GM06990 (cell line): ENCODE measurements at regions not wholly inside any gene's neighbourhood (a gene's known extent, or its start where the extent isn't known, plus 50 kb on each side); places are given as distances from the start of the nearest gene placed in this dataset.
"Not testable (repeated sequence)": the region's sequence is repeated elsewhere in the genome, so short reads cannot be mapped to it uniquely, and the experiment has no call there.

Experiments
- DNase-seq: peaks from one replicate; pipeline ENCODE4 v3.0.0-alpha.2; 2011; ENCODE audit not compliant: insufficient read length; ENCODE audit errors: extremely low read depth
- H3K27me3 ChIP-seq: replicated peaks from 2 replicates; pipeline ENCODE4 v1.6.0; 2011; ENCODE audit warnings: low read length; ENCODE audit not compliant: control insufficient read depth, insufficient read depth
- H3K36me3 ChIP-seq: 2 replicates; pipeline ENCODE4 v1.5.1; 2011; ENCODE audit warnings: low read length; ENCODE audit not compliant: control insufficient read depth, insufficient read depth
- H3K4me3 ChIP-seq: replicated peaks from 2 replicates; pipeline ENCODE4 v1.5.1; 2011; ENCODE audit warnings: low read depth, mild to moderate bottlenecking, control low read depth, low read length
- TF ChIP-seq, protein P1 (sequence below): IDR thresholded peaks from 2 replicates; pipeline ENCODE4 v1.5.1; 2011; ENCODE audit warnings: low read length, control low read depth, mild to moderate bottlenecking, inconsistent platforms; ENCODE audit not compliant: insufficient read depth, poor library complexity, severe bottlenecking

DNA sequence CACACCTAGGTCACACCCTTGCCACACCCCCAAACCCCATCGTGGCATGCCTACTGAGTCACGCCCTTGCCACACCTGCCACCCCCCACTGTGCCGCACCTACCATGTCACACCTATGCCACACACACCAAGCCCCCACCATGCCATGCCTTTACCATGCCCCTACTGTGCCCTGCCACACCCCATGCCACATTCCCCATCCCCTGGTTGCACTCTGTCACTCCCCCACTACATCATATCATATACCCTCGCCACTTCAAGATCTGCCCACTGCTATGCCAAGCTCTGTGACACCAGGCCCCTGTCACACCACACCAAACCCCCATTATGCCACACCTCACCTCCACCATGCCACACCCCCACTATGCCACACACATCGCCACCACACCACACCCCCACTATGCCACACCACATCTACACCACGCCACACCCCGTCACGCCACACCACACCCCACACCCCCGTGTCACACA is 101.2 kb downstream of the OLFM1 start:
- H3K36me3 ChIP-seq: no peaks in the 10 kb centered on the region
- DNase-seq: no peak
- TF ChIP-seq, protein P1, sequence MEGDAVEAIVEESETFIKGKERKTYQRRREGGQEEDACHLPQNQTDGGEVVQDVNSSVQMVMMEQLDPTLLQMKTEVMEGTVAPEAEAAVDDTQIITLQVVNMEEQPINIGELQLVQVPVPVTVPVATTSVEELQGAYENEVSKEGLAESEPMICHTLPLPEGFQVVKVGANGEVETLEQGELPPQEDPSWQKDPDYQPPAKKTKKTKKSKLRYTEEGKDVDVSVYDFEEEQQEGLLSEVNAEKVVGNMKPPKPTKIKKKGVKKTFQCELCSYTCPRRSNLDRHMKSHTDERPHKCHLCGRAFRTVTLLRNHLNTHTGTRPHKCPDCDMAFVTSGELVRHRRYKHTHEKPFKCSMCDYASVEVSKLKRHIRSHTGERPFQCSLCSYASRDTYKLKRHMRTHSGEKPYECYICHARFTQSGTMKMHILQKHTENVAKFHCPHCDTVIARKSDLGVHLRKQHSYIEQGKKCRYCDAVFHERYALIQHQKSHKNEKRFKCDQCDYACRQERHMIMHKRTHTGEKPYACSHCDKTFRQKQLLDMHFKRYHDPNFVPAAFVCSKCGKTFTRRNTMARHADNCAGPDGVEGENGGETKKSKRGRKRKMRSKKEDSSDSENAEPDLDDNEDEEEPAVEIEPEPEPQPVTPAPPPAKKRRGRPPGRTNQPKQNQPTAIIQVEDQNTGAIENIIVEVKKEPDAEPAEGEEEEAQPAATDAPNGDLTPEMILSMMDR: no peak
- H3K4me3 ChIP-seq: no peak overlapping the region
- no peaks in the 10 kb centered on the region; the same call in 1 of the 2 replicates for H3K27me3 ChIP-seq

DNA sequence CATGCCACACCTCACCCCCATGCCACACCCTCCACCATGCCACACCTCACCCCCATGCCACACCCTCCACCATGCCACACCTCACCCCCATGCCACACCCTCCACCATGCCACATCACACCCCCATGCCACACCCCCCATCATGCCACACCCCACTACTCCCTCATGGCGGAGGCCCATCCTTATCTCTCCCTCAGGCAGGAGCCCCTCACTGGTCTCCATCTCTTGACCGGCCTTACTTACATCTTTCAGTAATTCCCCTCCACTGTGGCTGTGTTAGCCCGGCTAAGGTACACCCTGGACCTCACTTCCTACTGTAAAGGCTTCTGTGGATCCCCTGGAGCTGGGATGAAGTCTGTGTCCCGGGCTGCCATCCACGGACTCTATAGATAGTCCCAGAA is 102.0 kb downstream of the OLFM1 start:
- Histone ChIP-seq H3K36me3 (no peaks in the 10 kb centered on the region), H3K4me3 (no peak overlapping the region), H3K27me3 (no peaks in the 10 kb centered on the region; the same call in 1 of the 2 replicates)
- TF ChIP-seq, protein P1: no peak
- DNase-seq: no peak

DNA sequence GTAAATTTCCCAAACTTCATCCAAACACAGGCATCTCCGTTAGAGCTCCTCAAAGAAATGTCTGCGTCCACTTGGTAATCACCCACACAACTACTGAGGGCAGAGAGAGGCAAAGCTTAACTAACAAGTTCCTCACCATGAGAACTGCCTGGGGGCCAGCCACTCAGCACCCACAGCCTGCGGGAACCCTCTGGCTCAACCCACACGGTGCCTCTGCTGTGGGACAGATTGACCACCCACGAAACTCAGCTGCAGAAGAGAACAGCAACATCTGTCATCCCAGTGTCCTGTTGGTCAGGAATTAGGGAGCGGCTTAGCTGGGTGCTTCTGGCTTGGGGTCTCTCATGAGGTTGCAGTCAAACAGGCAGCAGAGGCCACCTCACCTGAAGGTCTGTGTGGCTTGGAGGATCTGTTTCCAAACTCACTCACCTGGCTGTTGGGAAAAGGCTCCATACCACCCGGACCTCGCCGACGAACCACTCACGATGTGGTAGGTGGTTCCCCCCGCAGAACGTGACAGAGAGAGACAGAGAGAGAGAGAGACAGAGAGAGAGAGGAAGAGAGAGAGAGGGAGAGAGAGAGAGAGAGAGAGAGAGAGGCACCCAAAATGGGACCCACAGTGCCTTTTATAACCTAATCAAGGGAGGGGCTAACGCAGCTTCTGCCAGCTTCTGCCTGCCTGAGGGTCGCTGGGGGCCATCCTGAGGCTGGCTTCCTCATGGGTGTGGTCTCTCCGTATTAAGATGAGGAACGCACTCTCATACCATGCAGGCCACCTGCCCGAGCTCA is 103.5 kb downstream of the OLFM1 start:
- TF ChIP-seq, protein P1: no peak
- Histone ChIP-seq H3K4me3 (no peak overlapping the region), H3K27me3 (no peaks in the 10 kb centered on the region; the same call in 1 of the 2 replicates), H3K36me3 (no peaks in the 10 kb centered on the region)
- no peak for DNase-seq

DNA sequence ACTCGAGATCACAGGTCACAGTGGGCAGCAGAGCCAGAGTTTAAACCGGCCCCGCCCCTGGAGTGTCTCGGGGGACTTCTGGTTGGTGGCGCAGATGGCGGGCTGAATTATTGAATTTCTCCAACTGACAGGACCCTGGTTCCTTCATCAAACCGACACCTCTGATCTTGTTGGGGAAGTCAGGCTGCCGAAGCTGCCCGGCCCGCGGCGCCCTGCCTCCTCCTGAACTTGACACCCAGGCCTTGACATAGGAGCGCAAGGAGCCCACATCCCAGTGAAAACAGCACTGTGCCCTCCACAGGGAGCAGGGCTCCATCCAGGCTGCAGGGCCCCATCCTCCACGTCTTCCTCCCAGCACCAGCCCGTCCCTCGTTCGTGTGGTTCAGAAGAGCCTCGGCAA is 105.2 kb downstream of the OLFM1 start:
- TF ChIP-seq, protein P1: no peak
- Histone ChIP-seq H3K36me3 (no peaks in the 10 kb centered on the region), H3K27me3 (no peaks in the 10 kb centered on the region; the same call in 1 of the 2 replicates), H3K4me3 (no peak overlapping the region)
- no peak for DNase-seq

DNA sequence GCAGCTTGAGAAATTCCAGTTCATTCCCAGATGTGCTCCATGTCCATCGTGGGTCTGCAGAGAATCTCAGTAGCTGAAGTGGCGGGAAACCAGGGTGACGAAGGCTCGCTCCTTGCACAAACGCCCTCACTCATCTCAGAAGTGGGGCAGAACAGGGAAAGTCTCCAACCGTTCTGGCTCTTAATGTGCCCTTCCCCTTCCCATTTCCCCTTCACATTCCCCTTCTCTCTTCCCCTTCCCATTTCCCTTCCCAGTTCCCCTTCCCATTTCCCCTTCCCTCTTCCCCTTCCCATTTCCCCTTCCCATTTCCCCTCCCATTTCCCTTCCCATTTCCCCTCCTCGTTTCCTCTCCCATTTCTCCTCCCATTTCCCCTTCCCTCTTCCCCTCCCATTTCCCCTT is 108.5 kb downstream of the OLFM1 start:
- not testable (repeated sequence) for DNase-seq, H3K27me3 ChIP-seq, H3K36me3 ChIP-seq, H3K4me3 ChIP-seq

DNA sequence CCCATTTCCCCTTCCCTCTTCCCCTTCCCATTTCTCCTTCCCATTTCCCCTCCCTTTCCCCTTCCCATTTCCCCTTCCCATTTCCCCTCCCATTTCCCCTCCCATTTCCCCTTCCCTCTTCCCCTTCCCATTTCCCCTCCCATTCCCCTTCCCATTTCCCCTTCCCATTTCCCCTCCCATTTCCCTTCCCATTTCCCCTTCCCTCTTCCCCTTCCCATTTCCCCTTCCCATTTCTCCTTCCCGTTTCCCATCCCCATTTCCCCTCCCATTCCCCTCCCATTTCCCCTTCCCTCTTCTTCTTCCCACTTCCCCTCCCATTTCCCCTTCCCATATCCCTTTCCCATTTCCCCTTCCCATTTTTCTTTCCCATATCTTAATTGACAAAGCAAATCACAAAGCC is 109.0 kb downstream of the OLFM1 start:
- DNase-seq: no peak
- no peaks in the 10 kb centered on the region; the same call in none of the 2 replicates for H3K27me3 ChIP-seq
- no peak overlapping the region for H3K4me3 ChIP-seq

More for the DNA sequence above, 109.0 kb downstream of the OLFM1 start:
- TF ChIP-seq, protein P1: no peak
- H3K36me3 ChIP-seq: no peaks in the 10 kb centered on the region
